ENCODE measurements at regions not wholly inside any gene's neighbourhood (a gene's known extent, or its start where the extent isn't known, plus 50 kb on each side); places are given as distances from the start of the nearest gene placed in this dataset.

DNA sequence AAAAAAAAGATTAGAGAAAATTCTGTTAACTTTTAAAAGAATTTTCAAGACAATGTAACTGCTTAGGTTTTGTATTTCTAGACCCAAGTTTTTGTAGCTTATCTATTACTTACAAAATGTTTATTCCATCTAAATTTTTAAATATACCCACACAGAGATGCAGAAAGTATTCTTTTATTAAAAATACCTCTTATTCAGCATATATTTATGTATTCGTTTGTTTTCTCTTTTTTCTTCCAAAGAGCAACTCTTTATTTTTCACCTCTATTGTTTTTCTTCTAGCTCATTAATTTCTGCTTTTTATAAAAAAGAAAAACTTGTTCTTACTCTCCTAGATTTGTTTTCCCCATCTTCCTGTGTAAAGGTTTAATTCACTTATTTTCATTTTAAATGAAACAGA, 180.3 kb downstream of the ZDHHC21 start:
- TF ChIP-seq, protein P1, sequence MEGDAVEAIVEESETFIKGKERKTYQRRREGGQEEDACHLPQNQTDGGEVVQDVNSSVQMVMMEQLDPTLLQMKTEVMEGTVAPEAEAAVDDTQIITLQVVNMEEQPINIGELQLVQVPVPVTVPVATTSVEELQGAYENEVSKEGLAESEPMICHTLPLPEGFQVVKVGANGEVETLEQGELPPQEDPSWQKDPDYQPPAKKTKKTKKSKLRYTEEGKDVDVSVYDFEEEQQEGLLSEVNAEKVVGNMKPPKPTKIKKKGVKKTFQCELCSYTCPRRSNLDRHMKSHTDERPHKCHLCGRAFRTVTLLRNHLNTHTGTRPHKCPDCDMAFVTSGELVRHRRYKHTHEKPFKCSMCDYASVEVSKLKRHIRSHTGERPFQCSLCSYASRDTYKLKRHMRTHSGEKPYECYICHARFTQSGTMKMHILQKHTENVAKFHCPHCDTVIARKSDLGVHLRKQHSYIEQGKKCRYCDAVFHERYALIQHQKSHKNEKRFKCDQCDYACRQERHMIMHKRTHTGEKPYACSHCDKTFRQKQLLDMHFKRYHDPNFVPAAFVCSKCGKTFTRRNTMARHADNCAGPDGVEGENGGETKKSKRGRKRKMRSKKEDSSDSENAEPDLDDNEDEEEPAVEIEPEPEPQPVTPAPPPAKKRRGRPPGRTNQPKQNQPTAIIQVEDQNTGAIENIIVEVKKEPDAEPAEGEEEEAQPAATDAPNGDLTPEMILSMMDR (IDR thresholded peaks at IDR 0.05), result no peak
- no peak for TF ChIP-seq POLR2A (IDR thresholded peaks at IDR 0.05)

Measured in Peyer's patch (tissue), 4 donors.